Trophoblast cell (in vitro differentiated cells and primary cell): ENCODE measurements at regions not wholly inside any gene's neighbourhood (a gene's known extent, or its start where the extent isn't known, plus 50 kb on each side); places are given as distances from the start of the nearest gene placed in this dataset.
"Not testable (repeated sequence)": the region's sequence is repeated elsewhere in the genome, so short reads cannot be mapped to it uniquely, and the experiment has no call there.

Source experiments
- DNase-seq, 2 donors: peaks; one replicate each; pipeline ENCODE4 v3.0.0-alpha.2; 2016
- H2AFZ ChIP-seq: 2 replicates; pipeline ENCODE4 v1.6.1; 2013; ENCODE audit warnings: low read length, moderate library complexity, mild to moderate bottlenecking; ENCODE audit not compliant: insufficient read depth, poor library complexity
- H2AK5ac ChIP-seq: 2 replicates; pipeline ENCODE4 v1.6.1; 2013; ENCODE audit warnings: mild to moderate bottlenecking, low read length
- H2BK120ac ChIP-seq: 2 replicates; pipeline ENCODE4 v1.6.1; 2013; ENCODE audit warnings: low read length, mild to moderate bottlenecking, moderate library complexity; ENCODE audit not compliant: insufficient read depth, poor library complexity
- H2BK12ac ChIP-seq: 2 replicates; pipeline ENCODE4 v1.6.1; 2013; ENCODE audit warnings: mild to moderate bottlenecking, low read length, moderate library complexity
- H2BK5ac ChIP-seq: 2 replicates; pipeline ENCODE4 v1.6.1; 2013; ENCODE audit warnings: low read length, low read depth, moderate library complexity, mild to moderate bottlenecking; ENCODE audit not compliant: poor library complexity
- H3K14ac ChIP-seq: 2 replicates; pipeline ENCODE4 v1.6.1; 2013; ENCODE audit warnings: mild to moderate bottlenecking, low read length
- H3K18ac ChIP-seq: 2 replicates; pipeline ENCODE4 v1.6.1; 2013; ENCODE audit warnings: mild to moderate bottlenecking, low read length
- H3K23ac ChIP-seq: 2 replicates; pipeline ENCODE4 v1.6.1; 2013; ENCODE audit warnings: low read length
- H3K27ac ChIP-seq: 2 replicates; pipeline ENCODE4 v1.5.1; 2013; ENCODE audit warnings: low read depth, mild to moderate bottlenecking, inconsistent platforms, low read length, moderate library complexity
- H3K27me3 ChIP-seq: 2 replicates; pipeline ENCODE4 v1.6.1; 2013; ENCODE audit warnings: inconsistent platforms, mild to moderate bottlenecking, low read length, moderate library complexity; ENCODE audit not compliant: insufficient read depth
- H3K36me3 ChIP-seq, 2 experiments: 1 replicate in 1 of 2; 2 replicates in 1 of 2; pipeline ENCODE4 v1.6.1; 2013; ENCODE audit warnings: low read length in 2 of 2, mild to moderate bottlenecking in 2 of 2, moderate library complexity in 1 of 2; ENCODE audit not compliant: insufficient read depth in 2 of 2, control insufficient read depth in 1 of 2
- H3K4ac ChIP-seq: 2 replicates; pipeline ENCODE4 v1.6.1; 2013; ENCODE audit warnings: low read depth, mild to moderate bottlenecking, low read length, moderate library complexity
- H3K4me1 ChIP-seq, 2 experiments: 1 replicate in 1 of 2; 2 replicates in 1 of 2; pipeline ENCODE4 v1.6.1; 2013; ENCODE audit warnings: low read length in 2 of 2, mild to moderate bottlenecking in 2 of 2, moderate library complexity in 1 of 2; ENCODE audit not compliant: insufficient read depth in 2 of 2, control insufficient read depth in 1 of 2
- H3K4me2 ChIP-seq: 2 replicates; pipeline ENCODE4 v1.6.1; 2013; ENCODE audit warnings: inconsistent platforms, mild to moderate bottlenecking, low read length, moderate library complexity
- H3K4me3 ChIP-seq: 2 replicates; pipeline ENCODE4 v1.5.1; 2013; ENCODE audit warnings: mild to moderate bottlenecking, low read depth, low read length, inconsistent platforms
- H3K79me1 ChIP-seq: one replicate; pipeline ENCODE4 v1.6.1; 2013; ENCODE audit warnings: low read length
- H3K79me2 ChIP-seq: 2 replicates; pipeline ENCODE4 v1.6.1; 2013; ENCODE audit warnings: low read length, mild to moderate bottlenecking; ENCODE audit not compliant: control insufficient read depth, insufficient read depth, poor library complexity
- H3K9ac ChIP-seq: 2 replicates; pipeline ENCODE4 v1.6.1; 2013; ENCODE audit warnings: mild to moderate bottlenecking, low read length
- H3K9me3 ChIP-seq: 2 replicates; pipeline ENCODE4 v1.6.1; 2013; ENCODE audit warnings: low read depth, mild to moderate bottlenecking, control low read depth, inconsistent platforms, low read length; ENCODE audit not compliant: insufficient read depth
- H4K12ac ChIP-seq: 2 replicates; pipeline ENCODE4 v1.6.1; 2013; ENCODE audit warnings: low read depth, mild to moderate bottlenecking, low read length, moderate library complexity
- H4K8ac ChIP-seq: 2 replicates; pipeline ENCODE4 v1.6.1; 2013; ENCODE audit warnings: low read depth, mild to moderate bottlenecking, low read length, moderate library complexity
- H4K91ac ChIP-seq: one replicate; pipeline ENCODE4 v1.6.1; 2013; ENCODE audit warnings: low read depth, mild to moderate bottlenecking, low read length, moderate library complexity
- WGBS: extraction: QIAGEN DNeasy Blood & Tissue Kit; methylation state at CpG from one replicate; pipeline ENCODE4 v1.1.7; 2013; ENCODE audit warnings: missing lambda C conversion rate; ENCODE audit not compliant: insufficient read length, insufficient coverage; ENCODE audit errors: extremely low coverage; 5-methylcytosine and 5-hydroxymethylcytosine counted together

- H3K4me2 ChIP-seq, result no peak overlapping the region
- H3K4me3 ChIP-seq, result no peak overlapping the region
- no peak overlapping the region for H3K14ac ChIP-seq
- no peak overlapping the region for H2BK12ac ChIP-seq
- H3K9ac ChIP-seq, result no peak overlapping the region
- no peak overlapping the region for H3K23ac ChIP-seq
- no peaks in the 10 kb centered on the region for H3K79me1 ChIP-seq
- WGBS, result no CpG with 5 or more reads among the region's 3 CpGs
- H3K18ac ChIP-seq, result no peak overlapping the region
- no peak for DNase-seq
- H3K27ac ChIP-seq, result no peak overlapping the region
- H3K4ac ChIP-seq, result no peak overlapping the region
- H2AFZ ChIP-seq, result no peak overlapping the region
- no peaks in the 10 kb centered on the region for H3K27me3 ChIP-seq
- no peak overlapping the region for H2BK5ac ChIP-seq
- no peak overlapping the region for H4K8ac ChIP-seq
- no peaks in the 10 kb centered on the region for H3K9me3 ChIP-seq
- no peaks in the 10 kb centered on the region for H3K79me2 ChIP-seq
- no peaks in the 10 kb centered on the region for H3K36me3 ChIP-seq
- H4K12ac ChIP-seq, result no peak overlapping the region
- no peak overlapping the region for H2BK120ac ChIP-seq
- no peak overlapping the region for H4K91ac ChIP-seq
- H3K4me1 ChIP-seq, result no peaks in the 10 kb centered on the region
- no peak overlapping the region for H2AK5ac ChIP-seq
Observed at GRCh38 chr4:84147831-84148230, 351.3 kb downstream of the NKX6-1 start.

DNA sequence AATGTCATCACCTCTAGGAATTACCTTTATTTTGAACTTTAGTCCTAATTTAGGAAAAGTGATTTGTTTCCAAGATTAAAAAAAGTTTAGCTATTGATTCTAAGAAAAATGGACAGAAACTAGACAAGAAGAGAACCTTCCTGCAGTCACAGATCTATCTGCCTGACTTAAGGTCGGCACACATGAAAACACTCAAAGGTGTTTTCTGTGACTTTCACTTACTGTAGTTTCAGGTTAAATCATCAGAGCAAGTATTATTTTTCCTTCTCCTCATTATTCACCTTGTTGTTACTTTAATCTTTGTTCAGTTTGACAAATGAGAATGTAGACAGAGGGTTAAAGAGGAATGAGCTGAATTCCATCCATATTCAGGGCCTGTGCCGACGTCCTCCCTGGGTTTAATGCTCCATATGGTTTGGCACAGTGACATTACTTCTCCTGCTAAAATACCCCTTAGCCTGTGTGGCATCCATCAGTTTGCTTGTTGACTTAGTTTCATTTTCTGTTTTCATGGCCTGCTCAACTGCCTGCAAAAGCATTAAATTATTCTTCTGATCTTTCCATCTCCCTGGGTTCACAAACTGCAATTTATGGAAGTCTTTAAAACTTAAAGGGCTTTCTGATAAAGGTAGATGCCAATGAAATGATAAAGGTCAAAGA lies 352.7 kb downstream of the NKX6-1 start:
- Histone ChIP-seq H3K23ac (no peak overlapping the region), H3K79me2 (no peaks in the 10 kb centered on the region), H4K12ac (no peak overlapping the region), H3K79me1 (no peaks in the 10 kb centered on the region), H3K4me1 (no peaks in the 10 kb centered on the region), H3K27ac (no peak overlapping the region), H2AFZ (no peak overlapping the region), H3K18ac (no peak overlapping the region), H3K9me3 (no peaks in the 10 kb centered on the region), H2AK5ac (no peak overlapping the region), H3K36me3 (no peaks in the 10 kb centered on the region), H3K4me3 (no peak overlapping the region), H3K27me3 (no peaks in the 10 kb centered on the region), H3K4ac (no peak overlapping the region), H3K14ac (no peak overlapping the region), H2BK120ac (no peak overlapping the region), H3K4me2 (no peak overlapping the region), H4K8ac (no peak overlapping the region), H2BK12ac (no peak overlapping the region), H3K9ac (no peak overlapping the region), H4K91ac (no peak overlapping the region), H2BK5ac (no peak overlapping the region)
- WGBS, result no CpG with 5 or more reads among the region's 3 CpGs
- DNase-seq, result no peak

DNA sequence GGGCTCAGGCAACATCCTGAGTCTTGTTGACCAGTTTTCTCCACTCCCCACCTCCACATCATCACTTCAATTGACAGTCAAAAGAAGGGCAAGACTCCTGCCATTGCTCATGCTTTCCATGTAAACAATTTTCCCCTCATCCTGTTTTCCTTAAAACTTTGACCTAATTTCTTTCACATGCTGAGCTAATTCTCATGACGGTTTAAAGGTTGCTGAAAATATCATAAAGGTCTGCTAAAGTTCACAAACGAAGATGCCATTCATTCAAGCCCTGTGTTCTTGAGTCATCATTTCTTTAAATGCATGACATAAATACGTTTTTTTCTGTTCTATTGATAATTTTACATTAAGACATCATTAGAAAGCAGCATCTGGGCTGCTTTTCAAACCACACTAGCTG lies 353.9 kb downstream of the NKX6-1 start:
- no peak overlapping the region for H3K18ac ChIP-seq
- DNase-seq, result no peak
- no peaks in the 10 kb centered on the region for H3K4me1 ChIP-seq
- H2AFZ ChIP-seq, result no peak overlapping the region
- H3K27me3 ChIP-seq, result no peaks in the 10 kb centered on the region
- H3K14ac ChIP-seq, result no peak overlapping the region
- no peak overlapping the region for H2BK5ac ChIP-seq
- no peak overlapping the region for H2AK5ac ChIP-seq
- no peak overlapping the region for H3K27ac ChIP-seq
- no peak overlapping the region for H4K8ac ChIP-seq
- no peak overlapping the region for H2BK12ac ChIP-seq
- no peaks in the 10 kb centered on the region for H3K36me3 ChIP-seq
- H3K9ac ChIP-seq, result no peak overlapping the region
- H3K4me3 ChIP-seq, result no peak overlapping the region
- H3K4ac ChIP-seq, result no peak overlapping the region
- no peak overlapping the region for H3K23ac ChIP-seq
- H2BK120ac ChIP-seq, result no peak overlapping the region
- no peak overlapping the region for H3K4me2 ChIP-seq
- WGBS, result no CpG with 5 or more reads among the region's 3 CpGs
- H3K79me1 ChIP-seq, result no peaks in the 10 kb centered on the region
- H3K79me2 ChIP-seq, result no peaks in the 10 kb centered on the region
- no peaks in the 10 kb centered on the region for H3K9me3 ChIP-seq
- no peak overlapping the region for H4K91ac ChIP-seq
- no peak overlapping the region for H4K12ac ChIP-seq

DNA sequence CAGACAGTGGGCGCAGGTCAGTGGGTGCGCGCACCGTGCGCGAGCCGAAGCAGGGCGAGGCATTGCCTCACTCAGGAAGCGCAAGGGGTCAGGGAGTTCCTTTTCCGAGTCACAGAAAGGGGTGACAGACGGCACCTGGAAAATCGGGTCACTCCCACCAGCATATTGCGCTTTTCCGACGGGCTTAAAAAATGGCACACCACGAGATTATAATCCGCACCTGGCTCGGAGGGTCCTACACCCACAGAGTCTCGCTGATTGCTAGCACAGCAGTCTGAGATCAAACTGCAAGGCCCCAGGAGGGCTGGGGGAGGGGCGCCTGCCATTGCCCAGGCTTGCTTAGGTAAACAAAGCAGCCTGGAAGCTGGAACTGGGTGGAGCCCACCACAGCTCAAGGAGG lies 372.2 kb downstream of the NKX6-1 start:
- no CpG with 5 or more reads among the region's 20 CpGs for WGBS
- H3K4me1 ChIP-seq, H3K27ac ChIP-seq, H3K79me2 ChIP-seq, H3K23ac ChIP-seq, H3K79me1 ChIP-seq, H3K4me3 ChIP-seq, H2BK5ac ChIP-seq, H3K4ac ChIP-seq, H3K27me3 ChIP-seq, H4K12ac ChIP-seq, H2AK5ac ChIP-seq, H3K36me3 ChIP-seq, H3K9ac ChIP-seq, DNase-seq, H2BK12ac ChIP-seq, H3K9me3 ChIP-seq: not testable (repeated sequence)
- Histone ChIP-seq H3K4me2 (peak overlapping the region; percentile 35), H2AFZ (peak overlapping the region; percentile 87), H4K91ac (peak overlapping the region; percentile 62), H2BK120ac (peak overlapping the region; percentile 43), H4K8ac (peak overlapping the region; percentile 65), H3K18ac (peak overlapping the region; percentile 59), H3K14ac (peak overlapping the region; percentile 44)
